HEK293 (cell line): ENCODE measurements at regions not wholly inside any gene's neighbourhood (a gene's known extent, or its start where the extent isn't known, plus 50 kb on each side); places are given as distances from the start of the nearest gene placed in this dataset.

ENCODE experiments used
- CTCF ChIP-seq: fragments of 450-650 bp; formaldehyde crosslinking; IDR thresholded peaks from 2 replicates; pipeline ENCODE4 v1.5.1; 2016; ENCODE audit warnings: missing biosample characterization, missing genetic modification characterization
- REST ChIP-seq: fragments of 450-650 bp; formaldehyde crosslinking; IDR thresholded peaks from 2 replicates; pipeline ENCODE4 v1.5.1; 2016; ENCODE audit warnings: missing biosample characterization, missing genetic modification characterization
- ZBTB21 ChIP-seq: fragments of 450-650 bp; formaldehyde crosslinking; IDR thresholded peaks from 2 replicates; pipeline ENCODE4 v1.5.1; 2017; ENCODE audit warnings: missing biosample characterization, missing genetic modification characterization
- ZBTB26 ChIP-seq: fragments of 450-650 bp; formaldehyde crosslinking; optimal IDR thresholded peaks from 2 replicates; pipeline ENCODE3; 2016; ENCODE audit warnings: missing biosample characterization, mild to moderate bottlenecking, missing genetic modification characterization
- ZBTB8A ChIP-seq: fragments of 450-650 bp; formaldehyde crosslinking; IDR thresholded peaks from 2 replicates; pipeline ENCODE4 v1.5.1; 2016; ENCODE audit warnings: missing biosample characterization, missing genetic modification characterization
- ZNF24 ChIP-seq: fragments of 450-650 bp; formaldehyde crosslinking; IDR thresholded peaks from 2 replicates; pipeline ENCODE4 v1.5.1; 2016; ENCODE audit warnings: missing biosample characterization, missing genetic modification characterization
- ZNF311 ChIP-seq: fragments of 450-650 bp; formaldehyde crosslinking; IDR thresholded peaks from 2 replicates; pipeline ENCODE4 v1.5.1; 2017; ENCODE audit warnings: missing biosample characterization, missing genetic modification characterization, borderline replicate concordance
- ZNF426 ChIP-seq: fragments of 450-650 bp; formaldehyde crosslinking; IDR thresholded peaks from 2 replicates; pipeline ENCODE4 v1.5.1; 2017; ENCODE audit warnings: missing biosample characterization, missing genetic modification characterization, mild to moderate bottlenecking, inconsistent platforms, moderate library complexity
- ZNF660 ChIP-seq: fragments of 450-650 bp; IDR thresholded peaks from 2 replicates; pipeline ENCODE4 v1.5.1; 2018; ENCODE audit warnings: missing biosample characterization, mild to moderate bottlenecking, missing genetic modification characterization
- ZNF76 ChIP-seq: fragments of 450-650 bp; formaldehyde crosslinking; IDR thresholded peaks from 2 replicates; pipeline ENCODE4; 2016; ENCODE audit warnings: low read depth, missing biosample characterization, missing genetic modification characterization, borderline replicate concordance

GRCh38 chr4:179325181-179325580, 1882.9 kb upstream of the AGA start:
- TF ChIP-seq ZBTB8A: no peak
- no peak for TF ChIP-seq ZBTB21
- TF ChIP-seq CTCF: no peak
- no peak for TF ChIP-seq ZNF24 (tag by site-specific recombination)
- TF ChIP-seq REST (tag by site-specific recombination): no peak
- TF ChIP-seq ZNF311 (tag by site-specific recombination): no peak
- TF ChIP-seq ZBTB26 (tag by site-specific recombination): no peak
- no peak for TF ChIP-seq ZNF660 (tag by site-specific recombination)
- TF ChIP-seq ZNF76: no peak
- no peak for TF ChIP-seq ZNF426
